HepG2 (cell line): ENCODE measurements at regions not wholly inside any gene's neighbourhood (a gene's known extent, or its start where the extent isn't known, plus 50 kb on each side); places are given as distances from the start of the nearest gene placed in this dataset.

ENCODE experiments used
- AGO1 ChIP-seq: fragments of 200-400 bp; formaldehyde crosslinking; IDR thresholded peaks from 2 replicates; pipeline ENCODE4 v1.6.1; 2017; ENCODE audit warnings: mild to moderate bottlenecking, low read depth, low read length, moderate library complexity; ENCODE audit not compliant: poor library complexity, severe bottlenecking
- ARID4A ChIP-seq: sonication (generic); formaldehyde crosslinking; IDR thresholded peaks from 2 replicates; pipeline ENCODE4 v1.5.0; 2020; ENCODE audit warnings: mild to moderate bottlenecking, missing genetic modification reagents, borderline replicate concordance
- ATF2 ChIP-seq: sonication (generic); formaldehyde crosslinking; IDR thresholded peaks from 2 replicates; pipeline ENCODE4 v1.4.0; 2020; ENCODE audit warnings: missing genetic modification reagents
- CHCHD3 ChIP-seq: sonication (generic); formaldehyde crosslinking; IDR thresholded peaks from 2 replicates; pipeline ENCODE4 v1.8.0; 2022; ENCODE audit warnings: mild to moderate bottlenecking, missing genetic modification reagents, moderate library complexity
- FUBP1 ChIP-seq: sonication (generic); formaldehyde crosslinking; IDR thresholded peaks from 2 replicates; pipeline ENCODE4 v1.5.1; 2020; ENCODE audit warnings: missing genetic modification reagents, mild to moderate bottlenecking, borderline replicate concordance
- GMEB2 ChIP-seq: IDR thresholded peaks from 2 replicates; pipeline ENCODE4 v1.6.1; 2016; ENCODE audit warnings: missing biosample characterization, missing genetic modification reagents, low read depth
- HDAC2 ChIP-seq: sonication (generic); formaldehyde crosslinking; IDR thresholded peaks from 2 replicates; pipeline ENCODE4 v1.4.0; 2020; ENCODE audit warnings: missing genetic modification reagents
- KAT2B ChIP-seq: fragments of 150-350 bp; IDR thresholded peaks from 2 replicates; pipeline ENCODE4 v1.6.1; 2014; ENCODE audit warnings: low read depth, low read length, borderline replicate concordance
- TFDP2 ChIP-seq: sonication (generic); formaldehyde crosslinking; IDR thresholded peaks from 2 replicates; pipeline ENCODE4 v1.4.0; 2020; ENCODE audit warnings: missing genetic modification reagents
- TOE1 ChIP-seq: sonication (generic); formaldehyde crosslinking; IDR thresholded peaks from 2 replicates; pipeline ENCODE4 v1.4.0; 2020; ENCODE audit warnings: mild to moderate bottlenecking, missing genetic modification reagents
- ZBTB37 ChIP-seq: sonication (generic); formaldehyde crosslinking; IDR thresholded peaks from 2 replicates; pipeline ENCODE4 v1.4.0; 2020; ENCODE audit warnings: mild to moderate bottlenecking, missing genetic modification reagents
- ZNF234 ChIP-seq: sonication (generic); formaldehyde crosslinking; conservative IDR thresholded peaks from 2 replicates; pipeline ENCODE4 v1.5.1; 2020; ENCODE audit warnings: mild to moderate bottlenecking, missing genetic modification reagents
- ZNF382 ChIP-seq: sonication (generic); formaldehyde crosslinking; IDR thresholded peaks from 2 replicates; pipeline ENCODE4 v1.5.0; 2020; ENCODE audit warnings: missing genetic modification reagents, mild to moderate bottlenecking, borderline replicate concordance
- ZNF441 ChIP-seq: sonication (generic); formaldehyde crosslinking; IDR thresholded peaks from 2 replicates; pipeline ENCODE4 v1.7.0; 2021; ENCODE audit warnings: missing genetic modification reagents, borderline replicate concordance
- ZNF569 ChIP-seq: sonication (generic); formaldehyde crosslinking; IDR thresholded peaks from 2 replicates; pipeline ENCODE4 v1.5.0; 2020; ENCODE audit warnings: mild to moderate bottlenecking, missing genetic modification reagents, moderate library complexity, borderline replicate concordance
- ZSCAN9 ChIP-seq: IDR thresholded peaks from 2 replicates; pipeline ENCODE4 v1.6.1; 2016; ENCODE audit warnings: borderline replicate concordance

GRCh38 chr10:121043124-121043849, 192.1 kb downstream of the WDR11 start (continued):
- no peak for TF ChIP-seq ARID4A (CRISPR knock-in tag)
- TF ChIP-seq TOE1 (CRISPR knock-in tag): no peak
- no peak for TF ChIP-seq ZNF234 (CRISPR knock-in tag)
- no peak for TF ChIP-seq ZBTB37 (CRISPR knock-in tag)
- peak; percentile 79 for TF ChIP-seq HDAC2
- no peak for TF ChIP-seq GMEB2
- TF ChIP-seq KAT2B: no peak
- no peak for TF ChIP-seq ZNF382 (CRISPR knock-in tag)
- TF ChIP-seq TFDP2 (CRISPR knock-in tag): no peak; the same call in 1 of the 2 replicates
- no peak for TF ChIP-seq ZNF569 (CRISPR knock-in tag)
- TF ChIP-seq ZSCAN9: peak; percentile 49; the same call in 1 of the 2 replicates
- TF ChIP-seq CHCHD3 (CRISPR knock-in tag): no peak
- peak; percentile 64; the same call in 1 of the 2 replicates for TF ChIP-seq ZNF441 (CRISPR knock-in tag)
- no peak for TF ChIP-seq AGO1
- TF ChIP-seq ATF2 (CRISPR knock-in tag): peak; percentile 51
- TF ChIP-seq FUBP1 (CRISPR knock-in tag): no peak
